ENCODE measurements at regions not wholly inside any gene's neighbourhood (a gene's known extent, or its start where the extent isn't known, plus 50 kb on each side); places are given as distances from the start of the nearest gene placed in this dataset.

- no peaks in the 10 kb centered on the region for H3K79me1 ChIP-seq (ENCODE audit: low read depth, low read length)
- no peak overlapping the region for H3K18ac ChIP-seq (ENCODE audit: extremely low read depth, low read length)
- no peak for TF ChIP-seq POLR2A (IDR thresholded peaks at IDR 0.05; ENCODE audit: control extremely low read depth in 1 of 2, low read depth in 2 of 2, low read length in 2 of 2)
- no peak for TF ChIP-seq NRF1 (IDR thresholded peaks at IDR 0.05; ENCODE audit: low read depth, low read length)
- TF ChIP-seq CREB1 (IDR thresholded peaks at IDR 0.05) = no peak
- TF ChIP-seq TBP (IDR thresholded peaks at IDR 0.05; ENCODE audit: low read depth, low read length) = no peak
- no peak for TF ChIP-seq SRF (IDR thresholded peaks at IDR 0.05; ENCODE audit: low read depth, low read length)
- TF ChIP-seq EGR1 (IDR thresholded peaks at IDR 0.05; ENCODE audit: borderline replicate concordance, low read depth, low read length) = no peak
- no peak for TF ChIP-seq CTBP2 (IDR thresholded peaks at IDR 0.05; ENCODE audit: borderline replicate concordance, insufficient read depth, insufficient read length, low read length)
- no peak for TF ChIP-seq HDAC6 (IDR thresholded peaks at IDR 0.05; ENCODE audit: low read depth, low read length)
- no peak for TF ChIP-seq CBX8 (IDR thresholded peaks at IDR 0.05; ENCODE audit: borderline replicate concordance, low read depth, low read length)
- no peak for TF ChIP-seq EZH2 (IDR thresholded peaks at IDR 0.05; ENCODE audit: low read depth, low read length, severe bottlenecking)
- no peak for TF ChIP-seq CHD2 (IDR thresholded peaks at IDR 0.05; ENCODE audit: low read length)
- no peak for TF ChIP-seq KDM1A (IDR thresholded peaks at IDR 0.05; ENCODE audit: borderline replicate concordance, low read length)
- TF ChIP-seq RFX5 (IDR thresholded peaks at IDR 0.05; ENCODE audit: borderline replicate concordance, low read depth, low read length) = no peak
- TF ChIP-seq BACH1 (IDR thresholded peaks at IDR 0.05; ENCODE audit: low read length) = no peak
- no peak for TF ChIP-seq MAFK (IDR thresholded peaks at IDR 0.05; ENCODE audit: low read depth, low read length)
- TF ChIP-seq BRCA1 (IDR thresholded peaks at IDR 0.05; ENCODE audit: low read depth, low read length) = no peak
- no peak overlapping the region for H3K23ac ChIP-seq (ENCODE audit: insufficient read length)
- H3K23me2 ChIP-seq (ENCODE audit: low read depth, low read length) = no peaks in the 10 kb centered on the region
- no peaks in the 10 kb centered on the region for H3K79me2 ChIP-seq (ENCODE audit: control insufficient read depth in 1 of 2, insufficient read depth in 2 of 2, low read length in 2 of 2)
- H3K27me3 ChIP-seq (replicated peaks in 1 of 4; ENCODE audit: control insufficient read depth in 3 of 4, extremely low read depth in 1 of 4, insufficient read depth in 3 of 4, low read length in 3 of 4) = no peaks in the 10 kb centered on the region
- DNase-seq (ENCODE audit: low read depth in 1 of 2, low spot score in 2 of 2) (no peak), FAIRE-seq (no peak)
- H3K9ac ChIP-seq (replicated peaks in 1 of 4; ENCODE audit: extremely low read depth in 1 of 4, low read depth in 3 of 4, low read length in 3 of 4) = no peak overlapping the region
- no peaks in the 10 kb centered on the region for H3K9me3 ChIP-seq (ENCODE audit: insufficient read depth in 2 of 2, low read depth in 1 of 2, low read length in 1 of 2)
- no peak overlapping the region for H2BK120ac ChIP-seq (replicated peaks; ENCODE audit: low read depth, low read length)
- H2BK20ac ChIP-seq (ENCODE audit: low read length) = no peak overlapping the region
- H3K4me1 ChIP-seq (replicated peaks in 1 of 4; ENCODE audit: control insufficient read depth in 3 of 4, insufficient read depth in 4 of 4, low read length in 3 of 4) = peaks cover 0 to 2% (median 0%) of the 10 kb centered on the region in 4 experiments; a peak in 1 of 7 replicates
- ChIA-PET CTCF (ENCODE audit: partially characterized antibody) (no interaction called here), POLR2A (ENCODE audit: partially characterized antibody) (interaction anchor here (0.6 to 1.3 kb wide), 2 partner anchors 15 to 18 kb away, joined by 3 read pairs; no protein-coding TSS in a partner anchor)
- no peak overlapping the region for H3K56ac ChIP-seq (replicated peaks; ENCODE audit: insufficient read length, low read depth, low read length)
- no peaks in the 10 kb centered on the region for H3K36me3 ChIP-seq (ENCODE audit: control insufficient read depth in 2 of 4, insufficient read depth in 4 of 4, low read length in 3 of 4)
- H3K14ac ChIP-seq (ENCODE audit: insufficient read length) = no peak overlapping the region
- H3K4me2 ChIP-seq (ENCODE audit: insufficient read depth in 1 of 2, low read depth in 2 of 2, low read length in 2 of 2) = no peak overlapping the region
- no peak overlapping the region for H2BK15ac ChIP-seq (ENCODE audit: low read length)
- H4K5ac ChIP-seq (ENCODE audit: insufficient read length, low read depth, low read length) = no peak overlapping the region
- H3K27ac ChIP-seq (ENCODE audit: low read depth, low read length) = no peak overlapping the region
- no peak overlapping the region for H2AFZ ChIP-seq (ENCODE audit: low read length)
- no peak overlapping the region for H3K4me3 ChIP-seq (ENCODE audit: extremely low read depth in 1 of 4, insufficient read depth in 2 of 4, low read depth in 3 of 4, low read length in 4 of 4)
- no peak overlapping the region for H4K91ac ChIP-seq (replicated peaks; ENCODE audit: insufficient read length, low read length)
- H2AK5ac ChIP-seq (ENCODE audit: low read depth, low read length) = no peak overlapping the region
- 88% methylated on average over 2 of the region's 2 CpGs; no CpG with 5 or more reads in 1 of the 2 experiments for WGBS, 2 experiments (ENCODE audit: extremely low coverage in 1 of 2, insufficient coverage in 1 of 2, insufficient read length in 1 of 2, insufficient replicate concordance in 2 of 2, low coverage in 1 of 2, low lambda C conversion rate in 2 of 2, missing lambda C conversion rate in 1 of 2)
- H2BK12ac ChIP-seq (ENCODE audit: low read depth, low read length) = no peak overlapping the region
- H3K4ac ChIP-seq (replicated peaks; ENCODE audit: insufficient read length, low read depth, low read length) = no peak overlapping the region
- H4K8ac ChIP-seq (ENCODE audit: extremely low read depth, insufficient read depth, low read length) = no peak overlapping the region
- H4K20me1 ChIP-seq (replicated peaks in 1 of 2; ENCODE audit: control insufficient read depth in 1 of 2, insufficient read depth in 2 of 2, low read length in 2 of 2) = no peaks in the 10 kb centered on the region
- H2BK5ac ChIP-seq (ENCODE audit: low read depth, low read length) = no peak overlapping the region
Observed at GRCh38 chr9:87443006-87443405, 54.7 kb upstream of the DAPK1 start.
